ENCODE measurements at regions not wholly inside any gene's neighbourhood (a gene's known extent, or its start where the extent isn't known, plus 50 kb on each side); places are given as distances from the start of the nearest gene placed in this dataset.

- no peak for TF ChIP-seq CTCF (IDR thresholded peaks at IDR 0.05)
Measured at GRCh38 chr4:149202117-149202516, 613.5 kb downstream of the IQCM start.

GRCh38 chr4:149199594-149199993 lies 616.0 kb downstream of the IQCM start:
- no peak for TF ChIP-seq CTCF (IDR thresholded peaks at IDR 0.05)

- no peak for TF ChIP-seq CTCF (IDR thresholded peaks at IDR 0.05)
Measured at GRCh38 chr4:149194061-149194460, 621.6 kb downstream of the IQCM start.

GRCh38 chr4:149187726-149188125 lies 627.9 kb downstream of the IQCM start:
- no peak for TF ChIP-seq CTCF (IDR thresholded peaks at IDR 0.05)

- TF ChIP-seq CTCF (IDR thresholded peaks at IDR 0.05) = no peak
Measured at GRCh38 chr4:149183638-149184037, 632.0 kb downstream of the IQCM start.

- no peak for TF ChIP-seq CTCF (IDR thresholded peaks at IDR 0.05)
Measured at GRCh38 chr4:149176039-149176438, 639.6 kb downstream of the IQCM start.

- TF ChIP-seq CTCF (IDR thresholded peaks at IDR 0.05) = no peak
Measured at GRCh38 chr4:149175549-149175948, 640.1 kb downstream of the IQCM start.

GRCh38 chr4:149173241-149174013 lies 642.2 kb downstream of the IQCM start:
- TF ChIP-seq CTCF (IDR thresholded peaks at IDR 0.05) = no peak

All from LNCAP (cell line).